A673 (cell line): ENCODE measurements at regions not wholly inside any gene's neighbourhood (a gene's known extent, or its start where the extent isn't known, plus 50 kb on each side); places are given as distances from the start of the nearest gene placed in this dataset.

Experiments used
- CTCF ChIP-seq: fragments of 300-800, 200-600 bp; sonication (generic); conservative IDR thresholded peaks from 2 replicates; pipeline ENCODE4 v1.5.1; 2017; ENCODE audit warnings: low read depth, mild to moderate bottlenecking, antibody characterized with exemption, low read length, moderate library complexity, mixed read lengths
- EZH2 ChIP-seq: fragments of 200-600 bp; sonication (generic); IDR thresholded peaks from 2 replicates; pipeline ENCODE4 v1.6.1; 2017; ENCODE audit warnings: borderline replicate concordance, low read depth, mild to moderate bottlenecking, mixed read lengths, antibody characterized with exemption, low read length; ENCODE audit not compliant: poor library complexity, severe bottlenecking

- no peak for TF ChIP-seq CTCF
- TF ChIP-seq EZH2 = no peak
These were observed 51.5 kb upstream of the ATP5PO start for GRCh38 chr21:33967086-33967571.
